ENCODE measurements at regions not wholly inside any gene's neighbourhood (a gene's known extent, or its start where the extent isn't known, plus 50 kb on each side); places are given as distances from the start of the nearest gene placed in this dataset.

GRCh38 chr5:14003936-14004335 is 59.4 kb upstream of the DNAH5 start:
- TF ChIP-seq CTCF (IDR thresholded peaks at IDR 0.05; ENCODE audit: insufficient read depth, low read length) (no peak), POLR2AphosphoS5 (IDR thresholded peaks at IDR 0.05; ENCODE audit: low read depth) (no peak), GABPA (IDR thresholded peaks at IDR 0.05; ENCODE audit: low read depth) (no peak), SPI1 (IDR thresholded peaks at IDR 0.05; ENCODE audit: borderline replicate concordance, low read depth) (no peak), REST (IDR thresholded peaks at IDR 0.05; ENCODE audit: insufficient replicate concordance, low read depth) (no peak)

All from HL-60 (cell line).